ENCODE measurements at regions not wholly inside any gene's neighbourhood (a gene's known extent, or its start where the extent isn't known, plus 50 kb on each side); places are given as distances from the start of the nearest gene placed in this dataset.
"Not testable (repeated sequence)": the region's sequence is repeated elsewhere in the genome, so short reads cannot be mapped to it uniquely, and the experiment has no call there.

DNA sequence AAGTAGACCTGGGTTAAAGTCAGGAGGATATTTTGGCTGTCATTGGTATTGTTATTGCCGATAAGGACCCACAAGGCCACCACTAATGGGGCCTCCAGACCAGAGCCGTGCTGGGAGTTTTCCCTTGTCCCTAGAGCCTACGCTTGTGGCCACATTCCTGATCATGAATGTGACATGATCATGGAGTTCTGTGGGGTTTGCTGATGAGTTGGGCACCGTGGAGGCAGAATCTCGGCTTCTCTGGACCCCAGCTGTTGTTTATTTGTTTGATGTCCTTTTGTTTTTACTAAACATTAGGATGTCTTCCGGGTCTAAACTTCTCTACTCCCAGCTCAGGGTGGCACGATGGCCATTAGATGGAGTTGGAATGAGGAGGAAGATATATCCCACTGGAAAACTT lies 74.9 kb upstream of the TMPRSS2 start:
- DNase-seq: no peak

DNA sequence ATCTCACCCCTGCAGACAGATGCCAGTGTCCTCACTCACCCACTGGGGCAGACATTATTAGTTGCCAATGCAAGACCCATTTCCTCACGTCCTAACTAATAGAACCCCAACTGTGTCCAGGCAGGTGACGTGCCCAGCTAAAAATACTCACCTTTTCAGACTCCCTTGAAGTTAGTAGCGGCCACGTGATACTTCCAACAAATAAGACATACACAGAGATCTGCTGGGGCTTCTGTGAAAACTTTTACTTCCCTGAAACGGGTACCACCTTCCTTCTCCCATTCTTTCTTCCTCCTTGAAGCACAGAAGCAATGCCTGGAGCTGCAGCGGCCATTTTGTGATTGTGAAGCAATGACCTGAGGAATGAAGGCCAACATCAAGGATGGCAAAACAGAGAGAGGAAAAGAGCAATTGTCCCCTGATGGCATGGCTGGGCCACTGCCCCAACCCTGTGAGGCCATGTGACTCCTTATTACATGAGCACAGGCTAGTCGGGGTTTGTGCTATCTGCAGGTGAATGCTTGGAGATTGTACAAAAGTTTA lies 74.4 kb upstream of the TMPRSS2 start:
- DNase-seq: no peak

DNA sequence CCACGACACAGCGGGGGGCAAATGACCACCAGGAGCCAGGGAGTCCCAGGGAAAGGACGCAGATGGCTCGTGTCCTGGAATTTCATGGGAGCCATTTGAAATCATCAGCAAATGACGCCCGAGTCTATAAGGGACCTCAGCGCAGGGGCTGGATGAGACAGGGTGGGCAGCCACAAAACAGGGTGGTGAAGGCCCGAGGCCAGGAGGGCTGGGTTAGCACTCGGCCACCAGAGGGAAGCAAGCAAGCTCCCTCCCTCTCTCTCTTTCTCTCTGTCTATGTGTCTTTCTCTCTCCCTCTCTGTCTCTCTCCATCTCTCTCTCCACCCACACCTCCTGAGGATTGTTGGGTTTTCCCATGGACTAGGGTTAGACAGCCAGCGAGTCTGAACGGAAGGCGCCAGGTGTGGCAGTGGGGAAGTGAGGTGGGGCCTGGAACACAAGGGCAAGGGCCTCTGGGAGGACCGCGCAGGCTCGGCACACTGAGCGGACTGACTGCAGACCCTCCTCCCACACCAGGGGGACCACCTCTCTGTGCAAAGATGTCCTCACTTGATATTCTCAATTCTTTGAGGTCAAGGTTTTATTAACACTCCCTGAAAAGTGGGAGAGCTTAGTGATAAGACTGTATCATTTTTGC lies 73.8 kb upstream of the TMPRSS2 start:
- no peak for DNase-seq

- DNase-seq: no peak
These were observed 73.0 kb upstream of the TMPRSS2 start for GRCh38 chr21:41580758-41581554.

GRCh38 chr21:41579692-41580091 lies 71.7 kb upstream of the TMPRSS2 start:
- no peak for DNase-seq

DNA sequence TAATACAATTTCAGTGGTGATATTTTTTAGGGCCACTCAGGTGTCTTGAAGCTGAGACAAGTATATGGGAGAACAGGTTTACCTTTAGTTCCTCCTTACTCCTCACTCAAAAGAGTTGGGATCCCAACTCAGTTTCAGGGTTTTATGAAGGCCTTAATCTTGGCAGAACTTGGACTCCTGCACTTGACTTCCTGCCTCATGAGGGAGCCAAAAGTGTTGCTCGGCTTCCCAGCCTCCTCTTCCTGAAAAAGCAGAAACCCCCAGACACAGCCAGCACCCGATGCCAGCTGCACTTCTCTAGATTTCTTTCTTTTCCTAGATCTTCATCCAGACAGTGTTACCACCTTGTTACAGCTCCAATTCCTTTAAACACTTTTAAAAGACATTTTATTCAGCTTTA lies 70.8 kb upstream of the TMPRSS2 start:
- no peak for DNase-seq

- no peak for DNase-seq
These were observed 70.1 kb upstream of the TMPRSS2 start for GRCh38 chr21:41578083-41578482.

GRCh38 chr21:41576013-41576615 lies 68.2 kb upstream of the TMPRSS2 start:
- DNase-seq: no peak

DNA sequence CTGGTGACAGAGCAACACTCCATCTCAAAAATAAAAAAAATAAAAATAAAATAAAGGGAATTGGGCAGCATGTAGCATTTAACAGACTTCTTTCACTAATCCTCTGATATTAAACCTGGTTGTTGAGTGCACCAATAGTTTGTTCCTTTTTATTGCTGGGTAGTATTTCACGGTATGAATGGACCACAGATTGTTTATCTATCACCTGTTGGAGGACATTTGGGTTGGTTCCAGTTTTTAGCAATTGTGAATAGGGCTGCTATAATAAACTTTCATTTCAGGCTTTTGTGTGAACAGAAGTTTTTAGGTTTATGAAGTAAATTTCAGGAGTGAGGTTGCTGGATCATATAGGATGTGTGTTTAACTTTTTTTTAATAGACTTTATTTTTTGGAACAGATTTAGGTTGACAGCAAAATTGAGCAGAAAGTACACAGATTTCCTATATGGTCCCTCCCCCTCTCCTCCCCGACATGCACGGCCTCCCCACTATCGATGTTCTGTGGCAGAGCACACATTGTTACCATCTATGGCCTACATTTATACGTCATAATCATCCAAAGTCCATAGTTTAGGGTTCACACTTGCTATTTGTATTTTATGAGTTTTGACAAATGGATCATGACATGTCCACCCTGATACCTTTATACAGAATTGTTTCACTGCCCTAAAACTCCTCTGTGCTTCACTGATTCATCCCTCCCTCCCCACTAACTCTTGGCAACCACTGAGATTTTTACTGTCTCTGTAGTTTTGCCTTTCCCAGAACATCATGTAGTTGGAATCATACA lies 66.1 kb upstream of the TMPRSS2 start:
- DNase-seq: no peak

- no peak for DNase-seq
These were observed 64.1 kb upstream of the TMPRSS2 start for GRCh38 chr21:41571938-41572510.

GRCh38 chr21:41570791-41571355 lies 62.9 kb upstream of the TMPRSS2 start:
- DNase-seq: no peak

DNA sequence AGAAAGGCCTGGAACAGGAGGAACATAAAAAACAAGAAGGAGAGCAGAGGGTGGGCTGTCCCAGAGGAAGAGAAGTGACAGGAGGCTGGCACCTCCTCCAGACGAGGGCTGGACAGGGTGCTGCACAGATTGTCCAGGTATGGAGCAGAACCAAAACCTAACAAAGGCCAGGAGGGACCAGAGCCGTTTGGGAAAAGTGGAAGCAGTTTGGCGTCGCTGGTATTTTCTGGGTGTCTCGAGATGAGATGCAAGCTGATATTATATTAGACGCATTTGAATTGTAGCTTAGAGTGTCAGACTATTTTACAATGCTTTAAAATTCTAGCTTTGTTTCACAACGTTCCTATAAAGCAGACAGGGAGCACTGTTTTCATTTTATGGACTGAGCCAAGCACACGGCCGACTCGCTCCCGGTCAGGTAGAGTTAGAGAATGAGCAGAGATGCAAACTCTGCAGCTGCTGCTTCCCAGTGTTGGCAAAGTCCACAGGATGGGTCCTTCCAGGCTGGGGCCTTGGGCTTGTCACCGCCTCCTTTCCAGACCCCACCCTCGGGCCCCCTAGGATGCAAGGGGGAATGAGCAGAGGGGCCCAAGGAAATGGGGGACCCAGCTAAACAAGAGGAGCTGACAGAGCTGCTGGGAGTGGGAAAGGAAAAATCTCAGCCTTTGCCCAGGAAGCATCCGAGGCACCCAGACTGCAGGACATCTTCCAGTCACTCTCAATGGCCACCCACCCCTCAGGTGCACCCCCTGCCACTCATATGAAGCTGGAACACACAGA lies 60.8 kb upstream of the TMPRSS2 start:
- DNase-seq: no peak

DNA sequence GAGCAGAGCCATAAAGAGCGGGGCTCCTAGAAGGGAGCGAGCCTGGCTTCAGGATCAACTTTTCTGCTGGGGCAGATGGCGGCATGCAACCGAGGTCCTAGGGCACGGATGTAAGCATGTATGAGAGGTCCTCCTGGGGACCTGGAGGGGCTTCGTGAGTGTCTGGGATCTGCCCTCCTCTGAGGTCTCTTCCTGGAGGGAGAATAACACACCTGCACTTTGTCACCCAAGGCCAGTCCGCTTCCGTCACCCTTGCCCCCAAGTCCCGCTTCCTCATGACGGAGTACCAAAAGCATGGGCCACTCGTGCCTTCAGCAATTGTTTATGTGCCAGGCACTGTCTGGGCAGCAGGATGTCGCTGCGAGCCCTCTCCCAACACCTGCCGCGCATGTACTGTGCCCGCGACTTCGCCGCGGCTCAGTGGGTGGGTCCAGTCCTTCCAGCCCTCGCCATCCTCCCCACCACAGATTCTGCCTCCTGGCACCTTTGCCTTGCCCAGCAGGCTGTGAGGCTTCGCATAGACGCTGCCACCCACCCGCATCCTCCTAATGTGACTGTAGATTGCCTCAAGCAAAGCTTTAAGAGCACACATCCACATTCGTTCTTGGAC lies 60.0 kb upstream of the TMPRSS2 start:
- no peak for DNase-seq

- not testable (repeated sequence) for DNase-seq
These were observed 59.3 kb upstream of the TMPRSS2 start for GRCh38 chr21:41567237-41567636.

DNA sequence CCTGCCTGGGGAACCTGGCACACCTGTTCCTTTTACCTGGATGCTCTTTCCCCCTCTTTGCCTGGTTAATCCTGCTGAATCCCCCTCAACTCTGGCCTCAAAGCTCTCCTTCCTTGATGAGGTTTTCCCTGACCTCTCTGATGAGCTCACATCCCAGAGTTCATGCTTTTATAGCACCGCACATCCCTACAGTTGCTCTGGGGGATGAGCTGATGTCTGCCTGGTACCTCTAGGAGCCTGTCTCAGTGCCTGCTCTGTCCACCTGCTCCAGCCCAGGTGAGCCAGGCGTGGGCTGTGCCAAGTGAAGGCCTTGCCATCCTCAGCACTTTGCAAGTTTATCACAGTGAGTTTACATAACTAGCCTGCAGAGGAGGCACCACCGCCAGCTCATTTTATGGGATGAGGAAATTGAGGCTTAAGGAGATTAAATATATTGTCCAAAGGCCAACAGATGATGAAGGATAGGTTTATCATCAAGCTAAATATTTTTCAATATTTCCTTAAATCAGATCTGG lies 58.6 kb upstream of the TMPRSS2 start:
- DNase-seq: no peak

DNA sequence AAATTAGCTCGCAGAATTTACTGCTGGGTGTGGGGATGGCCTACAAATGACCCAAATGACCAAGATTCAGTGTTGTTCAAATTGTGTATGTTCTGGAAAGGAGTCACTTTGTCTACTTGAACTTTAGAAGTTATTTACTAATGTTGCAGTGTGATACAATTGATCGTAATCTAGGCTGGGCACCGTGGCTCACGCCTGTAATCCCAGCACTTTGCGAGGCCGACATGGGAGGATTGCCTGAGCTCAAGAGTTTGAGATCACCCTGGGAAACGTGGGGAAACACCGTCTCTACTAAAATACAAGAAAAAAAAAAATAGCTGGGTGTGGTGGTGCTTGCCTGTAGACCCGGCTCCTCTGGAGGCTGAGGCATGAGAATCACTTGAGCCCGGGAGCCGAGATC lies 57.6 kb upstream of the TMPRSS2 start:
- DNase-seq: no peak

- DNase-seq: no peak
These were observed 56.9 kb upstream of the TMPRSS2 start for GRCh38 chr21:41564871-41565274.

DNA sequence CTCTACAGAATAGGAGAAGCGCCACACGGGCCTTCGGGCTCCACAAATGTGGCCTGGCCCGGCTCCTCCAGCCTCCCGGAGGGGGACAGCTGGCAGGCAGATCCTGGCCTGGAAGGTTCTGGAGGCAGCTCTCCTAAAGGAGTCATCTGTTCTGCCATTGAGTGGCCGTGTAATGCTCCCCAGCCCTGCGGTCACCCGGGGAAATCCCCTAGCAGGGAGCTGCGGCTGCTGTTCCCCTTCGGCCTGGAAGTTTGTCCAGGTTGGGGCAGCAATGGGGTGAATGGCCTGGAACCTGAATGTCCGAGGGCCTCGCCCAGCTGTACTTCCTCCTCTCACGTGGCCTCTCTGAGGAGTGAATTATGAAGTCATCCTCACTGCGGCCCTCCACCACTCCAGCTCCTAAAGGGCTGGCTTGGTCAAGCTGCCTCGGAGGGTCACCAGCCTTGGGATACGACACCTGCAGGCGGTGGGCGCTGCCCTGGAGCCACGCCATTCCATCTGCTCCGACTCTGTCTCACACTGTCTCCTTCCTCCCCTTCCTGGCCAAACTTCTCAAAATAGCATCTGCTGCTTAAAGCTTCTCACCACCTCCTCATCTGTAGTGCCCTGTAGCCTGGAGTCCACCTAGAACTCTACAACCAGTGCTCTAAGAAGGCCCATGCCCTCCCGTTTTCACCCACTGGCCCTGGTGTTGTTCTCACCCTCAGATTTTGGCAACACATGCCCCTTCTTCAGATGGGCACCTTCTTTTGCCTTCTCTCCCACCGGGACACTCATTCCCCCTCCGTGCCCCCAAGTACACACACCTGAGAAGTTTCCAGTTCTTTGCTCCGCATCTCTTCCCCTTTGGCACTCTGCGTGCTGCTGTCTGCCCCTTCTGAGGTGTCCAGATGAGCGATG lies 54.4 kb upstream of the TMPRSS2 start:
- no peak for DNase-seq

- no peak for DNase-seq
These were observed 53.7 kb upstream of the TMPRSS2 start for GRCh38 chr21:41561701-41562100.

DNA sequence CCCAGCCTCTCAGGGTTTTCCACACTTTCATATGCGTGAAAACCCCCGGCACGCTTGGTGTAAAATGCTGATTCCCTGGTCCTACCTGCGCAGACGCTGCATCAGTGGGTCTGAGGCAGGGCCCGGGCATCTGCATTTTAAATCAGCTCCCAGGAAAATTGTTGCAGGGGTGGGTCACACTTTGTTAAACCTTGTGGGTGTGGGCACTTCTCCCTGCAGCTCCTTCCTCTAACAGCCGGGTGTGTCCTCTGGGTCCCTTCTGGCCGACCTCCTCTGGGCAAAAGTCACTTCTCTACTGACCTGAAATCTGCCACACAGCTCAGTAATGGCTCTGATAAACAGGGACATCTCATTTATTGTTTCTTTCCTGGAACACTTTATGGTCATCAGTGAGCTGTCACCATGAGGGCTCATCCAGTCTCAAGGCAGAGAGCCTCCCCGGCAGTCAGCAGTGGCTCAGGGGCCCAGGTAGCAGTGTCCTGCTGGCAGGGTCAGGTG lies 52.8 kb upstream of the TMPRSS2 start:
- no peak for DNase-seq
